22Rv1 (cell line): ENCODE measurements at regions not wholly inside any gene's neighbourhood (a gene's known extent, or its start where the extent isn't known, plus 50 kb on each side); places are given as distances from the start of the nearest gene placed in this dataset.

Experiments used
- CTCF ChIP-seq: fragments of 450-650 bp; IDR thresholded peaks from 2 replicates; pipeline ENCODE4 v1.5.1; 2017; ENCODE audit warnings: mild to moderate bottlenecking
- ZFX ChIP-seq: fragments of 450-650 bp; IDR thresholded peaks from 2 replicates; pipeline ENCODE4 v1.6.1; 2017; ENCODE audit warnings: antibody characterized with exemption, borderline replicate concordance

- no peak for TF ChIP-seq CTCF
- TF ChIP-seq ZFX, result no peak
Measured at GRCh38 chr5:152607401-152608160, 202.5 kb upstream of the NMUR2 start.
